HuH-7.5 (cell line): ENCODE measurements at regions not wholly inside any gene's neighbourhood (a gene's known extent, or its start where the extent isn't known, plus 50 kb on each side); places are given as distances from the start of the nearest gene placed in this dataset.

Experiments used
- DNase-seq: peaks from one replicate; pipeline ENCODE4 v3.0.0; 2011; ENCODE audit warnings: low spot score

GRCh38 chr3:117128133-117128532 is 418.6 kb downstream of the TUSC7 start:
- no peak for DNase-seq

DNA sequence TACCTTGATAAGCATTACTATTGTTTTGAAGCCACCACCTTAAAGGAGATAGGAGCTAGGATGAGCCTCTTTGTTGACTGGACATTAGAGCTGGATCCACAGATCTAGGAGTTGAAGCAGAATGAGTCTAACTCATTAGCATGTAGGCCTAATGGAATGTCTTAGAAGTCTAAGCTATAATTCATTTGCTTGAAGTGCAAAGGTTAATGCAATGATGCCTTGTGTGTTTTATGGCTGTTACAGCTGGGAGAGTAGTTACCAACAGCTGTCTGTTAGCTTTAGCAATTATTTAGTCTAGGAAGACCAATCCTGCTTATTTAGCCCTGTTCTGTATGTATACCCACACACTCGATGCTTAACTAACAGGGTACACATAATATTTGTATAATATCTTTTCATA is 419.3 kb downstream of the TUSC7 start:
- no peak for DNase-seq

DNA sequence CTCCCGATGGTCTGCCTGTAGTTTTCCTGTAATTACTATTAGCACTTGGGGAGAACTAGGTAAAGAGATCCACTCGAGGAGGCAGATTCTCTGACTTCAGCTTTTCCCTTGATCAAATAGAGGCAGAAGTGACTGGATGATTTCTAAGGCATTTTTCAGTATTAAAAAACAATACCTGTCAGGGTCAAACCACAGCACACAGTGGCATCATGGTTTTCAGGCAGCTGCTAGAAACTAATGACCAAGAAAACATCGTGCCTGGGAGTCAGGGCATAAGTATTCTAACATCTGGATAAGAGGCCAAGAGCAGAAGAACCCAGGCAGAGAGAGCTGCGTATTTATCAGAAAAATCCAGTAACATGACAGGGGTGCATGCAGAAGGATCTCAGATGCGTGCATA is 419.9 kb downstream of the TUSC7 start:
- no peak for DNase-seq

DNA sequence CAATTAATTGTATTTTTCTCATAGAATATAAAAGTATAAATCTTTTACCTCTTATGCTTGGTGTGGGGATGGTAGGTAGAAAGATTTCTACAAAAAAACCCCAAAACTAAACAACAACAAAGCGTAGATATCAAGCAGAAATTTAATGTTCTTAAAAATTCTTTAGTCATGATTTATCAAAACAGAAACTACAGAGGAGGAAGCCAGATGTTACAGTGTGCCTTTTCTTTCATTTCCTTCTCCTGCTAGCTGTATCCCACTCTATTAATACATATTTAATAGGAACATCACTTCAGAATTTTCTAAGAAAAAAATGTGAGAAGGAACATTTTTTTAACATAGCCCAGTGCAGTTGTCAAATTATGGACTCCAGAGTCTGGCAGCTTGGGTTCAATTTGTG is 420.6 kb downstream of the TUSC7 start:
- no peak for DNase-seq

GRCh38 chr3:117131259-117131658 is 421.7 kb downstream of the TUSC7 start:
- DNase-seq, result no peak

- no peak for DNase-seq
Observed at GRCh38 chr3:117133066-117133465, 423.5 kb downstream of the TUSC7 start.

GRCh38 chr3:117135207-117135606 is 425.6 kb downstream of the TUSC7 start:
- no peak for DNase-seq

DNA sequence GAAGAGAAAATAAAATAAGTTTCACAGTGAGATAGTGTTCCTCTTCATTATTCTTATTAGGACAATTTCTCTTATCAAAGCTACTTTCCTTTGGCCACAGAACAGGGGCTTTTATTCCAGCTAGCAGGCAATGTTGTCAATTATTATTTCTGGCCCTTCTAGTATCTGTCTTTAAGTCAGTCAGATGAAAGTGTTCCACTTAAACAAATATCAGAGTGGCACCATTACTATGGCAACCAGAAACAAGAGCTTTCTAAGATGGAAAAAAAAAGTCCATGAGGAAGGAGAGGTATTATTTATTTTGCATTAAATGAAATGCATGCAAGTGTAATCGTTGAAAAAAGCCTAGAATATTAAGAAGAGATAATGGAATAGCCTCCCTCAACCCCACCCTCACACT is 426.4 kb downstream of the TUSC7 start:
- DNase-seq, result no peak

DNA sequence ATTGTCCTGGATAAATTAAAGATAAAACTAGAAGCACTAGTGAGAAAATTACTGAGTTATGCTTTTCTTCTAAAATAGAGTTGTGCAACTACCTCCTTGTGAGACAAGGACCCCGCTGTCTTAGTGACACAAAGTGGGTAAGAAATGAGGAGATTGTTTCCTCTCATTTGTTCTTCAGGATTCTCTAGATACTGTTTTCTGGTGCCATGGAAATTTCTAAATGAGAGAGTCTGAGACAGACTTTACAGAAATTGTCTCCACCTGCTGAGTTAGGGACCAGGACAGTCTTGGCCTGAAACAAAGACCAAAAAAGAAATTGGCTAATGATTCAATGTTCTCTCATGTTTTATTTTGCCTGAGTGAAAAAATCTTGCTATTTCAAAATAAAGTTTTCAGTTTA is 427.5 kb downstream of the TUSC7 start:
- no peak for DNase-seq

GRCh38 chr3:117139681-117140080 is 430.1 kb downstream of the TUSC7 start:
- no peak for DNase-seq

- no peak for DNase-seq
Observed at GRCh38 chr3:117141812-117142211, 432.2 kb downstream of the TUSC7 start.

GRCh38 chr3:117144853-117145252 is 435.3 kb downstream of the TUSC7 start:
- DNase-seq, result no peak

DNA sequence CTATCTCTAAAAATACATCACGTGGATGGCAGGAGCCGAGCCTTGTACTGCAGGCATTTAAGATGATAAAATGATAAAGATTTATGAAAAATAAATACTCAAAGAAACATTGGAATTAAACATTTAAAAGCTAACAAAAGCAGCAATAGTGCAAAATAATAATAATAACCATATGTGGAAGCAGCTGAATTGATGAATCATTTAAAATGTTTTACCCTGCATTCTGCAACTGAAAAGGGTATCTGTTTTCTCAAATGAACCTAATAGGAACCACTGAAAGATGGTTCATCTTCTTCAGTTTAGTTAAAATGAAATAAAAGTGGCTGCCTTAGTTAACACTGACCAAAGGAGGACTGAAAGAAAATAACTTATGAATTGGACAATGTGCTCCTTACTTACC is 436.1 kb downstream of the TUSC7 start:
- no peak for DNase-seq

GRCh38 chr3:117146571-117146970 is 437.0 kb downstream of the TUSC7 start:
- no peak for DNase-seq

DNA sequence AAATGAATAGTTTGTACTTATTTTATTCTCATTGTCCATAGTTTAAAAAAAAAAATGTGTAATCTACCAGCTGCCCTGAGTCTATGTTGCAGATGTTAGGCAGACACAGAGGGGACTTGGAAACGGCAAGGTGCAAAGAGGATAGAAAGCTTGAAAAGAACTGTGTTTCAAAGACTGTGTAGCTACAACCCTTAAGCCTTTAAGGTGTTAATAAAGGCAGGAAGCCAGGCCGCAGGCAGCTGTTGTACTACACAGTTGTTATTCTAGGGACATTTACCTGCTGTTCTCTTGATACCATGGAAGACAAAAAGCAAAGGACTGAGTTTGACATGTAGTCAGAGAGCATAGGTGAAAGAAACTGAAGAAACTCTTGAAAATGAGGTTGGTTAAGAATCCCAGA is 440.0 kb downstream of the TUSC7 start:
- DNase-seq, result no peak

DNA sequence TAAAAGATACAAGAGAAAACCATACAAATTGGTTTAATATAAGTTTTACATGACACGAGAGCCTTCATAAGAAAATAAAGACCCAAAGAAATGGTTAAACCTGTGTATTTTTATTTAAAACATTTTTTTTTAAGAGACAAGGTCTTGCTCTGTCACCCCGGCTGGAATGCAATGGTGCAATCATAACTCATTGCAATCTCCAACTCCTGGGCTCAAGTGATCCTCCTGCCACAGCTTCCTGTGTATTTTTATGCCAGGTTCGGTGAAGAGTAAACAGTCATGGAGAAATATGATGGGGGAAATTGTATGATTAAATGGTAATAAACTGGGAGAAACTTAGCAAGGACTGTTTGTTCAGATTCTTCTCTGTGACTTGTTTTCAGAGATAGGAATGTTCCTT is 441.0 kb downstream of the TUSC7 start:
- DNase-seq, result no peak

GRCh38 chr3:117160176-117160575 is 450.6 kb downstream of the TUSC7 start:
- no peak for DNase-seq

- DNase-seq, result no peak
Observed at GRCh38 chr3:117161816-117162215, 452.2 kb downstream of the TUSC7 start.

- no peak for DNase-seq
Observed at GRCh38 chr3:117165176-117165575, 455.6 kb downstream of the TUSC7 start.

DNA sequence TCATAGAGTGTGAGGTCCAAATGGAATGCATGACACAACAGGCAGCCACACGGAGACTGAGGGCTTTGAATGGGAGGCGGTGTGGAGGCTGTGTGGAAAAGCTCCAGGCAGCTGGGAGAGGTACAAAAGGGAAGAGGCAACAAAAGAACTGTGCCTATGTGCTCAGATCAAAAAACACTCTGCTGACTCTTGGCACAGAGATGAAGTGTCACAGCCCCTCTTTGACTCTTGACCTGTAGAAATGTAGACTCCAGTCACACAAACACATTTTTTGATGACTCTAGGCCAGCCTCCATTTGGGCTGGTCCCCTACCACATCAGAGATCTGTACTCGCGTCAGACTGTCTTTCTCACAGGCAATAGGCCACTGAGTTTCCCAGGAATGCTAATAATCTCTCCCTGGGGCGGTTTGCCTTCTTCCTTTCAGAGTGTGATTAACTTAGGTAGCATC is 456.0 kb downstream of the TUSC7 start:
- no peak for DNase-seq

DNA sequence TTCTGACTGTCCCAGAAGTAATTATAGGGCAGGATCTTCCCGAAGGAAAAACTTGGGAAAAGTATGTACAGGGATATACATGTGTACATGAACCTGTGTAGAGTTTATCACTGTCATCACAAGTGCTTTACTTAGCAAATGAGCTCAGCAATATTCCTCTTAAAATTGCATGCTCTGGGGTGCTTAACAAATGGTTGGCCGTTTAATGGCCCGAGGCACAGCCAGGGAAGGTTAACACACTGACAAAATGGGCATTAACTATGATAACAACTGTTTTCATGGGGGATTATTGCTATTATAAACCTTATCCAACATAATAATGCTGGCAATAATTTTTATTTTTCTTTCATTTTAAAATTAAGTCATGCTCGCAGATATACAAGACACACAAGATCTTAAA is 459.3 kb downstream of the TUSC7 start:
- DNase-seq, result no peak

GRCh38 chr3:117170094-117170493 is 460.5 kb downstream of the TUSC7 start:
- no peak for DNase-seq

- no peak for DNase-seq
Observed at GRCh38 chr3:117171124-117171523, 461.5 kb downstream of the TUSC7 start.

- DNase-seq, result no peak
Observed at GRCh38 chr3:117172426-117172825, 462.8 kb downstream of the TUSC7 start.

DNA sequence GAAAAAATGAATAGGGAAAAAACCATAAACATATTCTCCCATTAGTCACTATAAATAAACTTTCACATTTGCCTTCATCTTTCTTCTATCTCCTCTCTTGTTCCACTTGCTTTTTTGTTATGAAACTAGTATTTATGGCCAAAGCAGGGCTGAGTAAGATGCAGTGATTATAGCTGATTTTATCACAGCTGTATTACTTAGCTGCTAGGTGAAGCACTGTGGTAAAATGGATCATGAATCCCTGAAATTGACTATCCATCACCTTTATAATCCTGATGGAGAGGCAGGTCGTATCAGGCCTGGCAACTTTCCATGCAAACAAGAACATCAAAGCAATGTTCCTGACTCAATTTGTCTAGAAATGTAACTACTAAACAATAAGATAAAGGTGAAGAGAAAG is 471.6 kb downstream of the TUSC7 start:
- DNase-seq, result no peak
